HUES6 (cell line): ENCODE measurements at regions not wholly inside any gene's neighbourhood (a gene's known extent, or its start where the extent isn't known, plus 50 kb on each side); places are given as distances from the start of the nearest gene placed in this dataset.

Experiments
- H3K27ac ChIP-seq: 2 replicates; pipeline ENCODE4 v1.7.0; 2013; ENCODE audit warnings: low read depth, mild to moderate bottlenecking, low read length, inconsistent platforms
- H3K27me3 ChIP-seq: 2 replicates; pipeline ENCODE4 v1.6.1; 2013; ENCODE audit warnings: low read length; ENCODE audit not compliant: control insufficient read depth, insufficient read depth
- H3K36me3 ChIP-seq: 2 replicates; pipeline ENCODE4 v1.6.1; 2013; ENCODE audit warnings: low read length; ENCODE audit not compliant: control insufficient read depth, insufficient read depth
- H3K4me1 ChIP-seq: 2 replicates; pipeline ENCODE4 v1.6.1; 2013; ENCODE audit warnings: low read length; ENCODE audit not compliant: control insufficient read depth, insufficient read depth
- H3K4me3 ChIP-seq: 2 replicates; pipeline ENCODE4 v1.5.1; 2013; ENCODE audit warnings: low read depth, low read length
- H3K9ac ChIP-seq: one replicate; pipeline ENCODE4 v1.6.1; 2013; ENCODE audit warnings: mild to moderate bottlenecking, low read length
- H3K9me3 ChIP-seq: 2 replicates; pipeline ENCODE4 v1.6.1; 2013; ENCODE audit warnings: low read depth, low read length; ENCODE audit not compliant: control insufficient read depth, insufficient read depth

GRCh38 chr12:127287256-127287655, 979.7 kb upstream of the TMEM132C start:
- Histone ChIP-seq H3K27me3 (peaks cover 10% of the 10 kb centered on the region; the same call in 1 of the 2 replicates), H3K9ac (no peak overlapping the region), H3K4me3 (no peak overlapping the region), H3K27ac (no peak overlapping the region), H3K4me1 (no peaks in the 10 kb centered on the region), H3K36me3 (no peaks in the 10 kb centered on the region), H3K9me3 (no peaks in the 10 kb centered on the region)

GRCh38 chr12:127290251-127290650, 976.7 kb upstream of the TMEM132C start:
- no peak overlapping the region for H3K9ac ChIP-seq
- no peaks in the 10 kb centered on the region for H3K36me3 ChIP-seq
- H3K9me3 ChIP-seq, result no peaks in the 10 kb centered on the region
- no peak overlapping the region for H3K4me3 ChIP-seq
- no peak overlapping the region for H3K27ac ChIP-seq
- no peaks in the 10 kb centered on the region for H3K4me1 ChIP-seq
- H3K27me3 ChIP-seq, result no peaks in the 10 kb centered on the region

GRCh38 chr12:127292736-127293135, 974.2 kb upstream of the TMEM132C start:
- H3K4me3 ChIP-seq, result no peak overlapping the region
- H3K9ac ChIP-seq, result no peak overlapping the region
- H3K4me1 ChIP-seq, result no peaks in the 10 kb centered on the region
- no peaks in the 10 kb centered on the region for H3K36me3 ChIP-seq
- no peaks in the 10 kb centered on the region for H3K9me3 ChIP-seq
- H3K27ac ChIP-seq, result no peak overlapping the region
- 0 out of 2 replicates have a peak, but pooled peaks cover 4% of the 10 kb centered on the region for H3K27me3 ChIP-seq

- H3K27ac ChIP-seq, result no peak overlapping the region
- H3K4me3 ChIP-seq, result no peak overlapping the region
- no peaks in the 10 kb centered on the region for H3K36me3 ChIP-seq
- H3K4me1 ChIP-seq, result no peaks in the 10 kb centered on the region
- no peaks in the 10 kb centered on the region for H3K9me3 ChIP-seq
- H3K27me3 ChIP-seq, result 0 out of 2 replicates have a peak, but pooled peaks cover 4% of the 10 kb centered on the region
- no peak overlapping the region for H3K9ac ChIP-seq
These were observed 973.3 kb upstream of the TMEM132C start for GRCh38 chr12:127293507-127294310.

- Histone ChIP-seq H3K27me3 (0 out of 2 replicates have a peak, but pooled peaks cover 4% of the 10 kb centered on the region), H3K9me3 (peaks cover 5% of the 10 kb centered on the region; the same call in 1 of the 2 replicates), H3K4me1 (no peaks in the 10 kb centered on the region), H3K27ac (no peak overlapping the region), H3K9ac (no peak overlapping the region), H3K36me3 (no peaks in the 10 kb centered on the region), H3K4me3 (no peak overlapping the region)
These were observed 972.2 kb upstream of the TMEM132C start for GRCh38 chr12:127294651-127295210.

- H3K4me3 ChIP-seq, result no peak overlapping the region
- H3K36me3 ChIP-seq, result no peaks in the 10 kb centered on the region
- peaks cover 9% of the 10 kb centered on the region for H3K9me3 ChIP-seq
- no peak overlapping the region for H3K9ac ChIP-seq
- no peaks in the 10 kb centered on the region for H3K4me1 ChIP-seq
- H3K27me3 ChIP-seq, result 0 out of 2 replicates have a peak, but pooled peaks cover 4% of the 10 kb centered on the region
- H3K27ac ChIP-seq, result no peak overlapping the region
These were observed 971.3 kb upstream of the TMEM132C start for GRCh38 chr12:127295630-127296029.

- H3K9me3 ChIP-seq, result peaks cover 9% of the 10 kb centered on the region
- no peaks in the 10 kb centered on the region for H3K36me3 ChIP-seq
- H3K27me3 ChIP-seq, result peaks cover 9% of the 10 kb centered on the region; the same call in 1 of the 2 replicates
These were observed 970.4 kb upstream of the TMEM132C start for GRCh38 chr12:127296591-127296990.

GRCh38 chr12:127297327-127297726, 969.6 kb upstream of the TMEM132C start:
- H3K4me3 ChIP-seq, result no peak overlapping the region

More at GRCh38 chr12:127296591-127296990, 970.4 kb upstream of the TMEM132C start:
- no peaks in the 10 kb centered on the region for H3K4me1 ChIP-seq
- H3K9ac ChIP-seq, result no peak overlapping the region
- no peak overlapping the region for H3K27ac ChIP-seq
- H3K4me3 ChIP-seq, result no peak overlapping the region

GRCh38 chr12:127300075-127300474, 966.9 kb upstream of the TMEM132C start:
- Histone ChIP-seq H3K4me1 (no peaks in the 10 kb centered on the region), H3K27ac (no peak overlapping the region), H3K36me3 (no peaks in the 10 kb centered on the region), H3K9ac (no peak overlapping the region), H3K27me3 (peaks cover 19% of the 10 kb centered on the region; the same call in 1 of the 2 replicates), H3K9me3 (peaks cover 9% of the 10 kb centered on the region), H3K4me3 (no peak overlapping the region)

More at GRCh38 chr12:127297327-127297726, 969.6 kb upstream of the TMEM132C start:
- peaks cover 9% of the 10 kb centered on the region for H3K9me3 ChIP-seq
- H3K9ac ChIP-seq, result no peak overlapping the region
- H3K27ac ChIP-seq, result no peak overlapping the region
- H3K27me3 ChIP-seq, result peaks cover 10% of the 10 kb centered on the region; the same call in 1 of the 2 replicates
- no peaks in the 10 kb centered on the region for H3K4me1 ChIP-seq
- no peaks in the 10 kb centered on the region for H3K36me3 ChIP-seq

- Histone ChIP-seq H3K9me3 (peaks cover 9% of the 10 kb centered on the region), H3K27me3 (peaks cover 22% of the 10 kb centered on the region; the same call in 1 of the 2 replicates), H3K4me1 (no peaks in the 10 kb centered on the region), H3K4me3 (no peak overlapping the region), H3K27ac (no peak overlapping the region), H3K9ac (no peak overlapping the region), H3K36me3 (no peaks in the 10 kb centered on the region)
These were observed 966.2 kb upstream of the TMEM132C start for GRCh38 chr12:127300753-127301152.

GRCh38 chr12:127301876-127302275, 965.1 kb upstream of the TMEM132C start:
- Histone ChIP-seq H3K4me1 (no peaks in the 10 kb centered on the region), H3K27me3 (peaks cover 20% of the 10 kb centered on the region; the same call in 1 of the 2 replicates), H3K27ac (no peak overlapping the region), H3K4me3 (no peak overlapping the region), H3K9me3 (peaks cover 9% of the 10 kb centered on the region), H3K9ac (no peak overlapping the region), H3K36me3 (no peaks in the 10 kb centered on the region)
